SK-N-SH (cell line): ENCODE measurements at regions not wholly inside any gene's neighbourhood (a gene's known extent, or its start where the extent isn't known, plus 50 kb on each side); places are given as distances from the start of the nearest gene placed in this dataset.

ENCODE experiments used
- CTCF ChIA-PET: fragments of 300-600, 350-600 bp; formaldehyde crosslinking; extraction: SDS; loops from one replicate; lab custom pipeline; 2021; lab: Yijun Ruan, JAX
- POLR2A ChIA-PET: fragments of 350-600 bp; sonication (Branson Sonifier 250); formaldehyde crosslinking; extraction: SDS; loops from one replicate; lab custom pipeline; 2020; ENCODE audit warnings: antibody characterized with exemption, inconsistent platforms; lab: Yijun Ruan, JAX
- DNase-seq: peaks from one replicate; pipeline ENCODE4 v3.0.0; 2012
- H2AFZ ChIP-seq: fragments of 200-600 bp; sonication (generic); 2 replicates; pipeline ENCODE4 v1.8.1; 2016; ENCODE audit warnings: antibody characterized with exemption, mild to moderate bottlenecking, low read depth
- H3F3A ChIP-seq: fragments of 200-600 bp; sonication (generic); replicated peaks from 2 replicates; pipeline ENCODE3; 2016; ENCODE audit warnings: antibody characterized with exemption, mild to moderate bottlenecking; ENCODE audit not compliant: insufficient read depth
- H3K27ac ChIP-seq, 2 experiments: fragments of 200-500 bp in 1 of 2; fragments of 200-600 bp in 1 of 2; sonication (Bioruptor generic) in 1 of 2; sonication (generic), shearing (Covaris generic) in 1 of 2; 2 replicates each; pipeline versions ENCODE4 v1.5.1 to v1.6.1; 2014 to 2016; ENCODE audit warnings: low read depth in 2 of 2, inconsistent platforms in 1 of 2, low read length in 1 of 2, mild to moderate bottlenecking in 1 of 2, mixed read lengths in 1 of 2
- H3K27me3 ChIP-seq: fragments of 200-600 bp; sonication (generic), shearing (Covaris generic); 2 replicates; pipeline ENCODE4 v1.6.1; 2016; ENCODE audit warnings: mixed run types; ENCODE audit not compliant: insufficient read depth
- H3K36me3 ChIP-seq, 2 experiments: fragments of 200-500 bp in 1 of 2; fragments of 200-600 bp in 1 of 2; sonication (Bioruptor generic) in 1 of 2; sonication (generic) in 1 of 2; replicated peaks in 1 of 2; 2 replicates each; pipeline versions ENCODE3 to v1.5.1; 2014 to 2016; ENCODE audit warnings: low read length in 1 of 2, mild to moderate bottlenecking in 1 of 2; ENCODE audit not compliant: insufficient read depth in 2 of 2, control insufficient read depth in 1 of 2
- H3K4me1 ChIP-seq, 2 experiments: fragments of 200-500 bp in 1 of 2; fragments of 200-600 bp in 1 of 2; sonication (Bioruptor generic) in 1 of 2; sonication (generic), shearing (Covaris generic) in 1 of 2; 2 replicates each; pipeline versions ENCODE4 v1.5.1 to v1.6.1; 2014 to 2016; ENCODE audit warnings: low read depth in 1 of 2, low read length in 1 of 2, mixed run types in 1 of 2; ENCODE audit not compliant: insufficient read depth in 2 of 2, control insufficient read depth in 1 of 2
- H3K4me2 ChIP-seq: fragments of 200-600 bp; sonication (generic), shearing (Covaris generic); 2 replicates; pipeline ENCODE4 v1.6.1; 2017; ENCODE audit warnings: mixed run types
- H3K4me3 ChIP-seq, 2 experiments: fragments of 200-500 bp in 1 of 2; fragments of 200-600 bp in 1 of 2; sonication (Bioruptor generic) in 1 of 2; sonication (generic), shearing (Covaris generic) in 1 of 2; 2 replicates each; pipeline versions ENCODE4 v1.5.1 to v1.8.1; 2014 to 2016; ENCODE audit warnings: low read depth in 2 of 2, inconsistent platforms in 1 of 2, low read length in 1 of 2, mild to moderate bottlenecking in 1 of 2, mixed read lengths in 1 of 2, moderate library complexity in 1 of 2
- H3K79me2 ChIP-seq: fragments of 200-600 bp; sonication (generic); 2 replicates; pipeline ENCODE4 v1.8.1; 2017; ENCODE audit warnings: mild to moderate bottlenecking; ENCODE audit not compliant: insufficient read depth
- H3K9ac ChIP-seq: fragments of 200-600 bp; sonication (generic); 2 replicates; pipeline ENCODE4 v1.6.1; 2017; ENCODE audit warnings: mixed run types
- H3K9me2 ChIP-seq: fragments of 200-600 bp; sonication (generic); 2 replicates; pipeline ENCODE4 v1.6.1; 2017; ENCODE audit warnings: mixed run types
- H3K9me3 ChIP-seq: fragments of 200-600 bp; sonication (generic); 2 replicates; pipeline ENCODE4 v1.6.1; 2017; ENCODE audit warnings: mixed run types, mild to moderate bottlenecking, moderate library complexity
- H4K20me1 ChIP-seq: fragments of 200-600 bp; sonication (generic); 2 replicates; pipeline ENCODE4 v1.6.1; 2017; ENCODE audit warnings: mild to moderate bottlenecking, mixed run types; ENCODE audit not compliant: insufficient read depth
- CHD2 ChIP-seq: fragments of 150-350 bp; IDR thresholded peaks from 2 replicates; pipeline ENCODE4 v1.6.1; 2018; ENCODE audit warnings: low read length; ENCODE audit not compliant: partially characterized antibody
- EP300 ChIP-seq, 2 experiments: IDR thresholded peaks; 2 replicates each; pipeline versions ENCODE4 v1.4.0 to v1.6.1; 2012; ENCODE audit warnings: borderline replicate concordance in 1 of 2, low read depth in 1 of 2, low read length in 1 of 2
- FOXM1 ChIP-seq: IDR thresholded peaks from 2 replicates; pipeline ENCODE4 v1.4.0; 2012; ENCODE audit warnings: low read depth, mild to moderate bottlenecking
- GABPA ChIP-seq: IDR thresholded peaks from 2 replicates; pipeline ENCODE4 v1.4.0; 2012; ENCODE audit warnings: low read depth, mild to moderate bottlenecking
- MEF2A ChIP-seq: IDR thresholded peaks from 2 replicates; pipeline ENCODE4 v1.4.0; 2012; ENCODE audit warnings: low read depth, borderline replicate concordance
- MXI1 ChIP-seq: IDR thresholded peaks from 2 replicates; pipeline ENCODE4 v1.6.1; 2012; ENCODE audit warnings: mild to moderate bottlenecking, low read depth, low read length, improper control_type of control experiment
- POLR2AphosphoS5 ChIP-seq: IDR thresholded peaks from 2 replicates; pipeline ENCODE4 v1.6.1; 2012; ENCODE audit warnings: low read depth, low read length
- RXRA ChIP-seq: IDR thresholded peaks from 2 replicates; pipeline ENCODE4 v1.4.0; 2012; ENCODE audit warnings: low read depth, mild to moderate bottlenecking, borderline replicate concordance
- SMC3 ChIP-seq: IDR thresholded peaks from 2 replicates; pipeline ENCODE4 v1.6.1; 2012; ENCODE audit warnings: low read depth, low read length, improper control_type of control experiment
- YY1 ChIP-seq: IDR thresholded peaks from 2 replicates; pipeline ENCODE4 v1.4.0; 2012; ENCODE audit warnings: low read depth, mild to moderate bottlenecking
- WGBS: methylation state at CpG from one replicate; pipeline ENCODE4 v1.1.6; 2017; ENCODE audit warnings: low lambda C conversion rate; 5-methylcytosine and 5-hydroxymethylcytosine counted together
- TF ChIP-seq, protein P1 (sequence below): fragments of 150-350 bp; IDR thresholded peaks from 2 replicates; pipeline ENCODE4 v1.6.1; 2016; ENCODE audit warnings: mild to moderate bottlenecking, low read depth, low read length
- TF ChIP-seq, protein P2 (sequence below): fragments of 150-350 bp; IDR thresholded peaks from 2 replicates; pipeline ENCODE4 v1.6.1; 2017; ENCODE audit warnings: antibody characterized with exemption, low read length, low read depth, borderline replicate concordance
- TF ChIP-seq, protein P3 (sequence below): IDR thresholded peaks from 2 replicates; pipeline ENCODE4 v1.4.0; 2012; ENCODE audit warnings: low read depth, borderline replicate concordance
- TF ChIP-seq, protein P4 (sequence below): IDR thresholded peaks from 2 replicates; pipeline ENCODE4; 2012

DNA sequence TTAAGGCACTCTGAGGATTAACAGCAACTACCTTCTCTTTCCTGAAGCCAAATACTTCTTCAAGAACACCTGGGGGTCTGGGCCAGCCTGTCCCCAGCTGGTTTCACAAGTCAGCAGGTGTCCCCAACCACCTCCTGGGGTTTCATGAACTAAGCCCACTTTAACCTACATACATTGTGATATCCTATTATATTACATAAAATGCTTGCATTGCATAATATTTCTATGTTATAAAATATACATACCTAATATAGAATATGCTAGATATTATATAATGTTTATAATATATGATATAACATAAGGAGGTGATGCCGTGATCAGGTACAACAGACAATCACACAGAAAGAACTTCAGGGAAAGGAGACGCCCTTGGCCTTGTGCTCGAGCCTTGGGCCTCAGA lies 367.6 kb downstream of the C16orf95 start (continued):
- no peak for TF ChIP-seq MXI1

DNA sequence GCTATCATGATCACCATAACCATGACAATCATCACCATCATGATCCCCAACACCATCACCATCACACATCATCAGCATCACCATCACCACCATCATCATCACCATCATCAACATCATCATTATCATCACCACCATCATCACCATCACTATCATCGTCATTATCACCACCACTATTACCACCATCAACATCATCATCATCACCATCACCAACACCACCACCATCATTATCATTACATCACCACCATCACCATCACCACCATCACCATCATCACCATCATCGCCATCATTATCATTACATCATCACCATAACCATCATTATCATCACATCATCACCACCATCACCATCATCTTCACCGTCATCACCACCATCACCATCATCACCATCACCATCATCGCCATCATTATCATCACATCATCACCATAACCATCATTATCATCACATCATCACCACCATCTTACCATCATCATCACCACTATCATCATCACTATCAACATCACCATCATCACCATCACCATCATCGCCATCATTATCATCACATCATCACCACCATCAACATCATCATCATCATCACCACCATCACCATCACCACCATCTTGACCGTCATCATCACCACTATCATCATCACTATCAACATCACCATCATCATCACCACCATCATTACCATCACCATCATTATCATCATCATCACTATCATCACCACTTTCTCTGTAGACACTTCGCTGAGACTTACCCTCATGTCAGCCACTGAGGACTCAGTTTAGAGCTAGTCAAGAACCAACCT lies 366.0 kb downstream of the C16orf95 start:
- POLR2A ChIA-PET = no interaction called here
- 45% methylated on average over 7 of the region's 7 CpGs for WGBS
- TF ChIP-seq POLR2AphosphoS5 (no peak), YY1 (no peak), MXI1 (no peak), GABPA (no peak), MEF2A (no peak)
- TF ChIP-seq, protein P1, sequence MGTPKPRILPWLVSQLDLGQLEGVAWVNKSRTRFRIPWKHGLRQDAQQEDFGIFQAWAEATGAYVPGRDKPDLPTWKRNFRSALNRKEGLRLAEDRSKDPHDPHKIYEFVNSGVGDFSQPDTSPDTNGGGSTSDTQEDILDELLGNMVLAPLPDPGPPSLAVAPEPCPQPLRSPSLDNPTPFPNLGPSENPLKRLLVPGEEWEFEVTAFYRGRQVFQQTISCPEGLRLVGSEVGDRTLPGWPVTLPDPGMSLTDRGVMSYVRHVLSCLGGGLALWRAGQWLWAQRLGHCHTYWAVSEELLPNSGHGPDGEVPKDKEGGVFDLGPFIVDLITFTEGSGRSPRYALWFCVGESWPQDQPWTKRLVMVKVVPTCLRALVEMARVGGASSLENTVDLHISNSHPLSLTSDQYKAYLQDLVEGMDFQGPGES = no peak
- TF ChIP-seq, protein P2, sequence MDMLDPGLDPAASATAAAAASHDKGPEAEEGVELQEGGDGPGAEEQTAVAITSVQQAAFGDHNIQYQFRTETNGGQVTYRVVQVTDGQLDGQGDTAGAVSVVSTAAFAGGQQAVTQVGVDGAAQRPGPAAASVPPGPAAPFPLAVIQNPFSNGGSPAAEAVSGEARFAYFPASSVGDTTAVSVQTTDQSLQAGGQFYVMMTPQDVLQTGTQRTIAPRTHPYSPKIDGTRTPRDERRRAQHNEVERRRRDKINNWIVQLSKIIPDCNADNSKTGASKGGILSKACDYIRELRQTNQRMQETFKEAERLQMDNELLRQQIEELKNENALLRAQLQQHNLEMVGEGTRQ = no peak
- TF ChIP-seq, protein P3, sequence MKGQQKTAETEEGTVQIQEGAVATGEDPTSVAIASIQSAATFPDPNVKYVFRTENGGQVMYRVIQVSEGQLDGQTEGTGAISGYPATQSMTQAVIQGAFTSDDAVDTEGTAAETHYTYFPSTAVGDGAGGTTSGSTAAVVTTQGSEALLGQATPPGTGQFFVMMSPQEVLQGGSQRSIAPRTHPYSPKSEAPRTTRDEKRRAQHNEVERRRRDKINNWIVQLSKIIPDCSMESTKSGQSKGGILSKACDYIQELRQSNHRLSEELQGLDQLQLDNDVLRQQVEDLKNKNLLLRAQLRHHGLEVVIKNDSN = no peak
- TF ChIP-seq, all 33 proteins: peak for 0
- peak overlapping the region; percentile 53 for H3K4me2 ChIP-seq
- no peak overlapping the region for H2AFZ ChIP-seq
- CTCF ChIA-PET = interaction anchor here (1.0 kb wide), 1 partner anchor 112 kb away, joined by 5 read pairs; no protein-coding TSS in a partner anchor
- H3K4me1 ChIP-seq = peaks cover 0 to 23% of the 10 kb centered on the region in 2 experiments; a peak in 1 of 4 replicates
- no peaks in the 10 kb centered on the region for H4K20me1 ChIP-seq
- H3K27ac ChIP-seq = peak overlapping the region in 1 of 2 experiments; percentile 98; a peak in 2 of 4 replicates
- DNase-seq = no peak
- H3K27me3 ChIP-seq = no peaks in the 10 kb centered on the region
- no peaks in the 10 kb centered on the region for H3K36me3 ChIP-seq
- peak overlapping the region; percentile 41 for H3K9ac ChIP-seq
- H3K9me2 ChIP-seq = no peaks in the 10 kb centered on the region
- peaks cover 26% of the 10 kb centered on the region for H3F3A ChIP-seq
- no peaks in the 10 kb centered on the region for H3K9me3 ChIP-seq
- no peak overlapping the region for H3K4me3 ChIP-seq
- H3K79me2 ChIP-seq = no peaks in the 10 kb centered on the region

DNA sequence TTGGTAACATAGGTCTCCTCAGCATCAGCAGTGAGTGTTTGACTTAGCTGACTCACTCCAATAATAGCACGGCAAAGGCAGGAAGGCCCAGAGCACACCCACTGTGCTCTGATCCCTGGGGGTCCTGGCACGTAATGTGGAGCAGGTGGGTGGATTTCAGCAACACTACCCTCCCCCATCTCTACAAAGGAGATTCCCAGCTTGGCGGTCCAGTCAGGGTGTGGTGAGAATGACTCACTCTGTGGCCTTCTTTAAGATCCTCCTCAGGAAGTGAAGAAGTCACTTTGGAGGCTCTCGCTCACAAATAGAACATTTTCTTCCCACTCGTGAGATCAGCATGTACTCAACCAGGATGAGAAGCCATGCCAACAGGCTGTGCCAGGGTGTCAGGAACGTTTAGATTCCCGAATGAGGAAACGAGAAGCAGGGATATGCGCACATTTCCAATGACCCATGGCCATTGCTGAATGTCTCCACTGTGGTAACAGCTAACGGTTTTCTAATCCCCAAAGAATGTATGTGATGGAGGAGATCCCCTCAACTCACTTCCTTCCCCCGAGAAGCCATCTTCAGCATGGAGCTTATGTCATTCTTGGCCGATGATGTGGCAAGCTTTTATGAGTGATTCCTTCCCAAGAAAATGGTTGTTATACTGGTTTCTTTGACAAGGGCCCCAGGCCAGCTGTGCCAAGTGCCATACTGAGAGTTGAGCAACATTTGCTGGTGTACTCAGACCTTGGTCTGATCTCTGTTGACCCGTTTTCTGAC lies 365.2 kb downstream of the C16orf95 start:
- Histone ChIP-seq H3K4me3 (no peak overlapping the region), H3F3A (peaks cover 23% of the 10 kb centered on the region), H3K9ac (peak overlapping the region; percentile 41), H3K27me3 (no peaks in the 10 kb centered on the region), H3K79me2 (no peaks in the 10 kb centered on the region), H3K9me3 (no peaks in the 10 kb centered on the region), H3K4me1 (peaks cover 0 to 16% of the 10 kb centered on the region in 2 experiments; a peak in 1 of 4 replicates), H4K20me1 (no peaks in the 10 kb centered on the region), H3K36me3 (no peaks in the 10 kb centered on the region), H2AFZ (no peak overlapping the region; the same call in 1 of the 2 replicates), H3K27ac (peak overlapping the region in 1 of 2 experiments; percentile 98; a peak in 2 of 4 replicates), H3K9me2 (no peaks in the 10 kb centered on the region), H3K4me2 (peak overlapping the region; percentile 53)
- POLR2A ChIA-PET = no interaction called here
- DNase-seq = no peak
- WGBS = 5% methylated on average over 12 of the region's 13 CpGs
- CTCF ChIA-PET = interaction anchor here (1.0 kb wide), 1 partner anchor 111 kb away, joined by 5 read pairs; no protein-coding TSS in a partner anchor
- TF ChIP-seq, protein P2 = no peak
- TF ChIP-seq, protein P1 = no peak
- TF ChIP-seq EP300 (IDR thresholded peaks at IDR 0.05; ENCODE audit: borderline replicate concordance in 1 of 2, low read depth in 1 of 2, low read length in 1 of 2) (peak in 1 of 2 experiments; percentile 96; a peak in 2 of 4 replicates), YY1 (peak; percentile 78), MEF2A (no peak), RXRA (peak; percentile 78), SMC3 (no peak), POLR2AphosphoS5 (peak; percentile 51; the same call in 1 of the 2 replicates), CHD2 (no peak), FOXM1 (peak; percentile 75; the same call in 1 of the 2 replicates)
- TF ChIP-seq, protein P4, sequence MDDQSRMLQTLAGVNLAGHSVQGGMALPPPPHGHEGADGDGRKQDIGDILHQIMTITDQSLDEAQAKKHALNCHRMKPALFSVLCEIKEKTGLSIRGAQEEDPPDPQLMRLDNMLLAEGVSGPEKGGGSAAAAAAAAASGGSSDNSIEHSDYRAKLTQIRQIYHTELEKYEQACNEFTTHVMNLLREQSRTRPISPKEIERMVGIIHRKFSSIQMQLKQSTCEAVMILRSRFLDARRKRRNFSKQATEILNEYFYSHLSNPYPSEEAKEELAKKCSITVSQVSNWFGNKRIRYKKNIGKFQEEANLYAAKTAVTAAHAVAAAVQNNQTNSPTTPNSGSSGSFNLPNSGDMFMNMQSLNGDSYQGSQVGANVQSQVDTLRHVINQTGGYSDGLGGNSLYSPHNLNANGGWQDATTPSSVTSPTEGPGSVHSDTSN = peak; percentile 92
